HG03558 (cell line): ENCODE measurements at regions not wholly inside any gene's neighbourhood (a gene's known extent, or its start where the extent isn't known, plus 50 kb on each side); places are given as distances from the start of the nearest gene placed in this dataset.
"Not testable (repeated sequence)": the region's sequence is repeated elsewhere in the genome, so short reads cannot be mapped to it uniquely, and the experiment has no call there.

Experiments used
- ATAC-seq: cut with Tn5 transposase; IDR thresholded peaks from one replicate; pipeline ENCODE4 v1.9.1; 2021; ENCODE audit warnings: moderate number of reproducible peaks; ENCODE audit not compliant: unreplicated experiment; ENCODE audit errors: extremely low read depth

GRCh38 chr13:65468628-65469027, 1761.5 kb downstream of the PCDH9 start:
- ATAC-seq, result no peak

- ATAC-seq, result no peak
Observed at GRCh38 chr13:65461590-65461989, 1768.5 kb downstream of the PCDH9 start.

GRCh38 chr13:65460136-65460535, 1770.0 kb downstream of the PCDH9 start:
- ATAC-seq, result no peak

GRCh38 chr13:65456150-65456912, 1773.8 kb downstream of the PCDH9 start:
- no peak for ATAC-seq

GRCh38 chr13:65454403-65454802, 1775.7 kb downstream of the PCDH9 start:
- no peak for ATAC-seq

- ATAC-seq, result no peak
Observed at GRCh38 chr13:65453982-65454381, 1776.2 kb downstream of the PCDH9 start.

GRCh38 chr13:65445340-65445739, 1784.8 kb downstream of the PCDH9 start:
- ATAC-seq, result no peak

GRCh38 chr13:65435590-65435989, 1794.5 kb downstream of the PCDH9 start:
- no peak for ATAC-seq

- ATAC-seq, result no peak
Observed at GRCh38 chr13:65417953-65418352, 1812.2 kb downstream of the PCDH9 start.

- ATAC-seq, result no peak
Observed at GRCh38 chr13:65416784-65417183, 1813.4 kb downstream of the PCDH9 start.

GRCh38 chr13:65414187-65414586, 1815.9 kb downstream of the PCDH9 start:
- ATAC-seq, result no peak

GRCh38 chr13:65411521-65411920, 1818.6 kb downstream of the PCDH9 start:
- ATAC-seq, result no peak

- ATAC-seq, result no peak
Observed at GRCh38 chr13:65410791-65411190, 1819.3 kb downstream of the PCDH9 start.

- ATAC-seq, result no peak
Observed at GRCh38 chr13:65401315-65401714, 1828.8 kb downstream of the PCDH9 start.

- ATAC-seq, result no peak
Observed at GRCh38 chr13:65400702-65401101, 1829.4 kb downstream of the PCDH9 start.

GRCh38 chr13:65387743-65388347, 1842.3 kb downstream of the PCDH9 start:
- ATAC-seq, result no peak

- ATAC-seq, result no peak
Observed at GRCh38 chr13:65378943-65379519, 1851.1 kb downstream of the PCDH9 start.

GRCh38 chr13:65378484-65378883, 1851.7 kb downstream of the PCDH9 start:
- no peak for ATAC-seq

- no peak for ATAC-seq
Observed at GRCh38 chr13:65368832-65369231, 1861.3 kb downstream of the PCDH9 start.

- no peak for ATAC-seq
Observed at GRCh38 chr13:65353951-65354350, 1876.2 kb downstream of the PCDH9 start.

- not testable (repeated sequence) for ATAC-seq
Observed at GRCh38 chr13:65353150-65353549, 1877.0 kb downstream of the PCDH9 start.
